ENCODE measurements at regions not wholly inside any gene's neighbourhood (a gene's known extent, or its start where the extent isn't known, plus 50 kb on each side); places are given as distances from the start of the nearest gene placed in this dataset.
"Not testable (repeated sequence)": the region's sequence is repeated elsewhere in the genome, so short reads cannot be mapped to it uniquely, and the experiment has no call there.

DNA sequence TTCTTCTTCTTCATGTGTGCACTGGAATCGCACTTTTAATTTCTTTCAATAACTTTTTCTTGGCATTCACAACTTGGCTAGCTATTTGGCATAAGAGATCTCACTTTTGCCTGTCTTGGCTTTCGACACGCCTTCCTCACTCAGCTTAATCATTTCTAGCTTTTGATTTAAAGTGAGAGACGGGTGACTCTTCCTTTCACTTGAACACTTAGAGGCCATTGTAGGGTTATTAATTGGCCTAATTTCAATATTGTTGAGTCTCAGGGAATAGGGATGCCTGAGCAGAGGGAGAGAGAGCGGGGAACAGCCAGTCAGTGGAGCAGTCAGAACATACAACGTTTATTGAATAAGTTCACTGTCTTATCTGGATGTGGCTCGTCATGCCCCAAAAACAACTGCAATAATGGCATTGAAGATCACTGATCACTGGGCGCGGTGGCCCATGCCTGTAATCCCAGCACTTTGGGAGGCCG, 200.3 kb downstream of the SEC14L1 start:
- no peak for DNase-seq (ENCODE audit: low spot score)

DNA sequence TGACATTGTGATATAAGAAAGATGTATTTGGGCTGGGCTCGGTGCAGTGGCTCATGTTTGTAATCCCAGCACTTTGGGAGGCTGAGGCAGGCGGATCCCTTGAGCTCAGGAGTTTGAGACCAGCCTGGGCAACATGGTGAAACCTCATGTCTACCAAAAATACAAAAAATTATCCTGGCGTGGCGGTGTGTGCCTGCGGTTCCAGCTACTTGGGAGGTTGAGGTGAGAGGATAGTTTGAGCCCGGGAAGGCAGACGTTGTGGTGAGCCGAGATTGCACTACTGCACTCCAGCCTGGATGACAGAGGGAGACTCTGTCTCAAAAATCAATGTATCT, 201.9 kb downstream of the SEC14L1 start:
- not testable (repeated sequence) for DNase-seq (ENCODE audit: low spot score)

DNA sequence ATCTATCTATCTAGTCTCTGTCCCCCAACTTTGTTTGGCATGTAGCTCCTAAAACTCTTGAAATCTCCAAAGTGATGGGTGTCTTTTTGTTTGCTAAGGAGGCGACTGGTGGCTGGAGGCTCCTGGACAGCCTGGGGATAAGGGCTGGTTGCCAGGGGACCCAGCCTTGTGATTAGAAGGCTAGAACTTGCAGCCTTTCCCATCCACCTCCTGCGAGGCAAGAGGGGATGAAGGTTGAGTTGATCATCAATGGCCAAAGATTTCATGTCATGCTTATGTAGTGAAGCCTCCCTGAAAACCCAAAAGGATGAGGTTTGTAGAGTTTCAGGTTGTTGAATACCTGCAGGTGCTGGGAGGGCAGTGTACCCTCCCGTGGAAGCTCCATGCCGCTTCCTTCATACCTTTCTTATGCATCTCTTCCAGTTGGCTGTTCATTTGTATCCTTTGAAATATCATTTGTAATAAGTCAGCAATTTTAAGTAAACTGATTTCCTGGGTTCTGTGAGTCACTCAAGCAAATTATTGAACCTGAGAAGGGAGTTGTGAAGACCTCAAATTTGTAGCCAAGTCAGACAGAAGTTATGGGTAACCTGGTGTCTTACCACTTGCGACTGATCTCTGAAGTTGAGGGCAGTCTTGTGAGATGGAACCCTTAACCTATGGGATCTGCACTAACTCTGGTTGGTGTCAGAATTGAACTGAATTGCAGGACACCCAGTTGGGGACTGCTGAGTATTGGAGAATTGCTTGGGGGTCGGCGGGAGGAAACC, 202.4 kb downstream of the SEC14L1 start:
- DNase-seq (ENCODE audit: low spot score): no peak

DNA sequence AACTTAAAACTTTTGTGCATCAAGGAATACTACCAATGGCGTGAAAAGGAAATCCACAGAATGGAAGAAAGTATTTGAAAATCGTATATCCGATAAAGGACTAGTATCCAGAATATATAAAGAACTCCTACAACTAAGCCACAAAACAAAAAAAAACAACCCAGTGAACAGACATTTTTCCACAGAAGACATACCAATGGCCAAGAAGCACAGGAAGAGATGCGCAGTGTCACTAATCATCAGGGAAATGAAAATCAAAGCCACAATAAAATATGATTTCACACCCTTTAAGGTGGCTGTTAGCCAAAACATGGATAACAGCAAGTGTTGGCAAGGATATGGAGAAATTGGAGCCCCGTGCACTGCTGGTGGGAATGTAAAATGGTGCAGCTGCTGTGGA, 203.3 kb downstream of the SEC14L1 start:
- DNase-seq (ENCODE audit: low spot score): no peak

DNA sequence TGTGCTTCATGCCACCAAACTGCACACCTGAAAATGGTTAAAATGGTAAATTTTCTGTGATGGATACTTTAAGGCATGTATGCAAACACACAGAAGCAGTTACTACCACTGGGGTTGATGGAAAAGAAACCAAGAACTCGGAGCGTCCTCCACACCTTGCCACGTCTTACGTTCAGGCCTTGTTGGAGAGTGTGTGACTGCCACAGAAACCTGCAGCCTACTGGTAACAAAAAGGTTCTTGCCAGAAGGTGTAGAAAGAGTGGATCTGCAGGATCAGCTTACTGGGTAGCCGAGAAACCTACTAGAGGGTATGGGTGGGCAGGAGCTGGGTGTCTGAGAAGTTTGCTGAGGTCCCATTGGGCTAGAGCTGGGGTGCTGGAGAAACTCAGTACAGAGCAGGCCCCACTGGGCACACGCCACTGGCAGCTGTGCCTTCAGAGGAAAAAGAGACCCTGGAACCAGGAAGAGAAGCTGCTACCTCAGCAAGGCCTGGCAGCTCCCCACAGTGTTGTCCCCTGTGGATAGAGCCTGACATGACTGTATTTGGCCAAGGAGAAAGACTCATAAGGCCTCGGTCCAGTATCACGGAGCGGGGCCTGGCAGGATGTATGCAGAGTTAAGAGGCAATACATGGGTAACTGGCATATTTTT, 204.6 kb downstream of the SEC14L1 start:
- no peak for DNase-seq (ENCODE audit: low spot score)

DNA sequence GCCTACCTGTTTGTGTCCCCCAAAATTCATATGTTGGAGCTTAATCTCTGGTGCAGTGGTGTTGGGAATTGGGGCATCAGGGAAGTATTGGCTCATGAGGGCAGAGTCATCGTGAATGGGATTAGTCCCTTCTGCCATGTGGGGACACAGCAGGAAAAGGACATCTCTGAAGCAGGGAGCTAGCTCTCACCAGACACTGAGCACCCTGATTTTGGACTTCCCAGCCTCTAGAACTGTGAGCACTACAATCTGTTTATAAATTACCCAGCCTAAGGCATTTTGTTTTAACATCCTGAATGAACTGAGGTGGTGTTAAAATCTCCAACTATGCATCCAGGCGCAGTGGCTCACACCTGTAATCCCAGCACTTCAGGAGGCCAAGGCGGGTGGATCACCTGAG, 206.0 kb downstream of the SEC14L1 start:
- DNase-seq (ENCODE audit: low spot score): no peak

DNA sequence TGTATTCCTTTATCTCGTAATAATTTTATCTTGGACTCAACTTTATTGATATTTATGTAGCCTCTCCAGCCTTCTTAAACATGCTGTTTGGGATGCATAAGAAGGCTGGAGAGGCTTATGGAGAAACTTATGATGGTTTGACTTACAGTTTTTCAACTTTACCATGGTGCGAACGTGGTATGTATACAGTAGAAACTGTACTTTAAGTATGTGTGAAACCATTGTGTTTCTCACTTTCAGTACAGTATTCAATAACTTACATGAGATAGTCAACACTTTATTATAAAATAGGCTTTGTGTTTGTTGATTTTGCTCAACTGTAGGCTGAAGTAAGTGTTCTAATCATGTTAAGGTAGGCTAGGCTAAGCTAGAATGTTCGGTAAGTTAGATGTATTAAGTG, 206.8 kb downstream of the SEC14L1 start:
- DNase-seq (ENCODE audit: low spot score): no peak

DNA sequence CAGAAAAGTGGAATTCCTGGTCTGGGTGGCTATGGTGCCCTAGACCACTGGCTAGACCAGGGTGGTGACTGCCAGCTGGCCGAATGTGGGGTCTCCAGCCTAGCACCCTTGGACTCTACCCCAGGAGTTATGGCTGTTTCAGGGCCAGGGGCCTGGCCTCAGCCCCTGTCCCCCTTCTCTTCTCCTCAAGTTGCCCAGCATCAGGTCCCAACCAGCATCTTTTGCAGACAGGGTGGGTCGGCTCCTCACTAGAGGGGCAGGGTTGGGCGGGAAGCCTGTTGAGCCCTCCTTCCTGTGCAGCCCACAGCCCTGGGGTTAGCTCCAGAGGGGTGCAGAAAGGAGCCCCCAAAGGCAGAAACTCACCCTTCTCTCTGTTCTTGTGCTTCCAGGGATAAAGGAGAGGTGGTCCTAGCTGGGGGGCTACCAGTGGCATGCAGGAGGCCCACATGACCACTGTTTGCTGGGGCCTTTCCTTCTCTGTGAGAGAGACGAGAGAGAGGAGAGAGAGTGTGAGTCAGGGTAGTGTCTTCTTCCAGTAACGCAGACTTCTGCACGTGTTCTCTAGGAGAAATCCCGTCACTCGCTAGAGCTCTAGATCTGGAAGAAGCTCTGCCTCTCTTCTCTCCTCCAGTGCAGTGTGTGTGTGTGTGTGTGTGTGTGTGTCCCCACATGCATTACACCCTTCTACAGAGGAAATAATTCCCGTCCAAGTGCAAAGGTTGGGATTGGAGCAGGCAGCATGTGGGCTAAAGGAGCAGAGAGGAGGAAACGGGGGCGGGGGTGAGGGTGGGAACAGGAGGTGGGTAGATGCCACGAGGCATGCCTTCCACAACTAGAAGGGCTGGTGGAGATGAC, 209.4 kb downstream of the SEC14L1 start:
- no peak for DNase-seq (ENCODE audit: low spot score)

DNA sequence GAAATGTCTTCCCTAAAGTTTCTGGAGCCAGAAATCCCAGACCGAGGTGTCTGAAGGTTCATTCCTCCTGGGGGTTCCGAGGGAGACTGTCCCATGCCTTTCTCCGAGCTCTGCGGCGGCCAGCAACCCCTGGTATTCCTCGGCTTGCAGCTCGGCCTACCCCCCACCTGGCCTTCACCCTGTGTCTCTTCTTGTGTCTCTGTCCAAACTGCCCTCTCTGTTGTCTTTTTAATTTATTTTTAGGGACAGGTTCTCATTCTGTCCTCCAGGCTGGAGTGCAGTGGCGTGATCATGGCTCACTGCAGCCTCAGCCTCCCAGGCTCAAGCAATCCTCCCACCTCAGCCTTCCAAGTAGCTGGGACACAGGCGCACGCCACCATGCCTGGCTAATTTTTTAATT, 211.7 kb downstream of the SEC14L1 start:
- DNase-seq (ENCODE audit: low spot score): no peak

DNA sequence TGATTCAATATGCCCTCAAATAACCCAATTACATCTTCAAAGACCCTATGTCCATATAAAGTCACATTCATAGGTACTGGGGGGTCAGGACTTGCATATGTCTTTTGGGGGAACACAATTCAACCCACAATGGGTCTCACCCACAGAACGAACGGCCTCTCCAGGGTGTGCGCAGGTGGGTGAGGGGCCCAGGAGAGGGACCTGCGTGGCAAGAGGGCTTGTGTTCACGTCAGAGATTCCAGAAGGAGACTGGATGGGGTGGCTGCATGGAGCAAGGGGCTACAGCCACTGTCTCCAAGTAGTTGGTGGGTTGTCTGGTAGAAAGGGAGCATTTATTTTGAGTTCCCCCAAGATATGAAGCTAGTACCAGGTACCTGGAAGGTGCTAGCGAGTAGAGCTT, 212.2 kb downstream of the SEC14L1 start:
- no peak for DNase-seq (ENCODE audit: low spot score)

DNA sequence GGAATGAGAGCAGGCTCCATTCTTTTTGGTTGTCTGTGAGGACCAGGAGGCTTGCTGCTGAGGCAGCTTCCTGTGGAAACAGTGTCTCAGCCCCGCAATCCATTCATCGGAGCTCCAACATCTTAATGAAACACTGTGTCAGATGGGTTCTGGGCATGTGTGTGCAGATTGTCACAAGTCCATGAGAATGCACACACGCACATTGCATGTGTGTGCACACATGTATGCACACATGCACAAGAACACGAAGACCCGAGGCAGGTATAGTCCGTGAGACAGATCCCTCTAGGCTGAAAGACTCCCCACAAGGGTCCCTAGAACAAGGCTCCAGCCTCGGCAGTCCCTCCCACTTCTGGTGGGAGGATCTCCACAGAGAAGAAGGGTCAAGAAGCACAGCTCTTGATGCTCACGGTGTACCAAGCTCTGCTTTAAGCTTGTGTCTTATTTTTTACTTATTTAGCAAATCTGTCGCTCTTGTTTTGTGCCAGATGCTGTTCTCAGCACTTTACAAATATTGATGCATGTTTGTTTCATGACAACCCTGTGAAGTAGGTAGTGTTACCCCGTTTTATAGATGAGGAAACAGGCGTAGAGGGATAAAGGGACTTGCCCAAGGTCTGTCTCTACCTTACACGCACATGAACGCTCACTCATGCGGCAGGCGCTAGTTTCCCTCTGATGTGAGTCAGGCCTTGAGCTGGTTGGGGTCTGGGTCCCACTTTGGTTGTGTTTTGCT, 213.1 kb downstream of the SEC14L1 start:
- DNase-seq (ENCODE audit: low spot score): no peak

DNA sequence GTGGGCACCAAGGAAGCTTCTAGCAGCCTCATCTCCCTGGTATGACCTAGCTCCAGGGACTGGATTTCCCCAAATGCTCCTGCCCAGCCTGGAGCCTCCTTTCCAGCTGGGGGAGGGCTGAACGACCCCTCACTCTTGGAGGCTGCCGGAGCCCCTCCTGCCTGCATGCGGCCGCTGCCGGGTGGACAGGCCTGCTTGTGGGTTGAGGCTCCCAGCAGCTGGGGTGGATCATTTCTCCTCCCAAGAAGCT, 213.6 kb downstream of the SEC14L1 start:
- no peak for DNase-seq (ENCODE audit: low spot score)

DNA sequence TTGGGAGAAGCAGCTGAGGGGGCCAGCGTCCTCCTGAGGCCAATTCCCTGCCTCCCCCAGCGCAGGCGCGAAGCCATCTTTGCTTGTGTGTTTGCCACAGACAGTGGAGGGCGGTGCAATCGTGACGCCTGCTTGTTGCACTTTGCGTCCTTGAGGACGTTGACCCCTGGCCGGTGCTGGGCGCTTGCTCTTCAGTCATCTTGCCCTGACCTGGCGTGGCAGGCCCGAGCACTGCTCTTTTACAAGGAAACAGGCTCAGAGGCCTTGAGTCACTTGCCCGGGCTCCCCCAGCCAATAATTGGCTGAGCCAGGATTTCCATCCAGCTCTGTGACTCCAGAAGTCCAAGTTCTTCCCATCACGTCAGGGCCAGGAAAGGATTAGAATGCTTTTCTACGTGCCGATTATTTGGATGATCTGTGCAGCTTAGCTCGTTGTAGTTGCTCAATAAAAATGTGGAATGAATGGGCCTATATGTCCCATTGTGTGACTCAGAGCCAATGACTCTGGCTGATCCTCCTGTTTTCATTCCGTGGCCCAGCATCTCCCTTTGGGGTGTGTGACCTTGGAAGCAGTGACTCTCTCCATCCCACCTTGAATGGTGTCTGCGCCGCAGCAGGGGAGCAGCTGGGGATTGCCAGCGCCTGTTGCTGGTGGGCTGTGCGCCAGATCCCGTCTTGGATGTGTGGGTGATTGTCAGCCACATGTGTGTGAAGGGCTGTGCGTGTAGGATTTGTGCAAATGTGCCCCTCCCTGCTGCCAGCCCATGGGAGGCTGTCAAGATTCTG, 214.1 kb downstream of the SEC14L1 start:
- no peak for DNase-seq (ENCODE audit: low spot score)

DNA sequence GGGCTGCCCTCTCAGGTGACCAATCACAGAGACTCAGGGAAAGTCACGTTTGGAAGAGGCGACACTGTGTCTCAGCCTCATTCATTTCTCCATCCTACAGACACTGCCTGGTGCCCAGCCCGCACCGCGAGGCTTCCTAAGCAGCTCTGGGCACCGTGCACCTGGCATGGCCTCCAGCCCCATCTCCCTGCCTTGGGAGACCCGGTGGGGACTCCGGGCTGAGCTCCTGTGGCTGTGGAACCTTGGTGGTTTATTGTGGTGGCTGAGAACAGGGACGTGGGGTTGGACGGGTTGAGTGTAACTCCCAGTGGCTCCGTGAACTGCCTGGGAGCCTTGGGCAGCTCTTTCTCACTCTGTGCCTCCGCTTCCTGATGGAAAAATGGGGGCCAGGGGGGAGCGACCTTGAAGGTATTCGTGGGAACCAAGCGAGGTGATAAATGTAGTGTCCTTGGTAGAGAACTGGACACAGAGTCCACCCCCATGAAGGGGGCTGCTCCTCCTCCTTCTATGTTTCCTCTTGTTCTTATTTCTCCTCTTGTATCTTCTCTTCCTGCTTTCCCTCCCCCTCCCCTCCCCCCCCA, 215.4 kb downstream of the SEC14L1 start:
- no peak for DNase-seq (ENCODE audit: low spot score)

DNA sequence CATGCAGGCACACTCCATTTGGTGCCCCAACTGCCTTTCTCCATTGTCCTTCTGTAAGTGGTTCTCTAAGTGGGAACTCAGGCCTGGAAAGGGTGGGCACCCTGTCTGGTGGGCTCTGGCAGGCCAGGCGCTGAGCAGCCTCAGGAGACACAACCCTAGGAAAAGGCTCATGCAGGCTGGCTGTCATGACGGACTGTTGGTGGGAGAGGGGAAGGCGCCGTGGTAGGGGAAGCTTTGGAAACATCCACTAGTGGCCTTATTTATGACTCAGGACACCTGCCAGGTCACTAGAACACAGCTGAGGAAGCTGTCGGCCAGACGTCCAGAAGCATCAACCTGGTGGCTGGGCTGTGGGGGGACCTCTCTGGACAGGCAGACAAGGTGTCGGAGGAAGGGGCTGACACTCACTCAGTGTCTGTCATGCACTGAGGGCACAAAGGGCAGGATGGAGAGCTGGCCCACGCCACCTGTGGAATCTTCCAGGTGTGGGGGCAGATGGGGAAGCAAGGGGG, 216.0 kb downstream of the SEC14L1 start:
- DNase-seq (ENCODE audit: low spot score): peak; percentile 46

DNA sequence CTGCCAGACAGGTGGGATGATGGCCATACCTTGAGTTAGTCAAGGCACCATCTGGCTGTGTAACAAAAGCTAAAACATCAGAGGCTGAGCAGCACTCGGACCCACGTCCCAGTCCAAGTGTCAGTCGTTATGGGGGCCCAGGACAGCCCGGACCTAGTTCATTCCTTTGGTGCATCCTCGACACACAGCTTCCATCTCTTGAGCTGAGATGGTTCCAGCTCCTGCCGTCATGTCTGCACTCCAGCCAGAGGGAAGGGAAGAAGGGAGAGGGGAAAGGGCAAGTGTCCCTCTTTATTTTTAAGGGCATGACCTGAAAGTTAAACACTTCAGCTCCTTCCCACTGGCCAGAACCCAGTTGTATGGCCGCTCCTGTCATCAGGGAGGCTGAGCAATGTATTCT, 218.0 kb downstream of the SEC14L1 start:
- no peak for DNase-seq (ENCODE audit: low spot score)

DNA sequence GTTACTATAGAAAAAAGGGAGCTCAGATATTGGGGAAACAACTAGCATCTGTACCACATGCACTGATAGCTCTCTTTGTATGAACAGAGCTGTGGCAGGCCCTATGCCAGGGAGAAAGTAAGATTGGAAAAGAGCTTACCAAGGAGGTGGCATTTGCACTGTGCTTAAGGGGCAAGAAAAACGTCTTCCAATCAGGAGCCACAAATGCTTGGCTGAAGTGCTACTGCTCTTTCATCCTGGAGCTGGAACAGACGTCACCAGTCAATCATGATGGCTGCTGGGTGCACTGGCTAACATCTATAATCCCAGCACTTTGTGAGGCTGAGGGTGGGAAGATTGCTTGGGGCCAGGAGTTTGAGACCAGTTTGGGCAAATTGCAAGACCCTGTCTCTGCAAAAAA, 218.5 kb downstream of the SEC14L1 start:
- no peak for DNase-seq (ENCODE audit: low spot score)

DNA sequence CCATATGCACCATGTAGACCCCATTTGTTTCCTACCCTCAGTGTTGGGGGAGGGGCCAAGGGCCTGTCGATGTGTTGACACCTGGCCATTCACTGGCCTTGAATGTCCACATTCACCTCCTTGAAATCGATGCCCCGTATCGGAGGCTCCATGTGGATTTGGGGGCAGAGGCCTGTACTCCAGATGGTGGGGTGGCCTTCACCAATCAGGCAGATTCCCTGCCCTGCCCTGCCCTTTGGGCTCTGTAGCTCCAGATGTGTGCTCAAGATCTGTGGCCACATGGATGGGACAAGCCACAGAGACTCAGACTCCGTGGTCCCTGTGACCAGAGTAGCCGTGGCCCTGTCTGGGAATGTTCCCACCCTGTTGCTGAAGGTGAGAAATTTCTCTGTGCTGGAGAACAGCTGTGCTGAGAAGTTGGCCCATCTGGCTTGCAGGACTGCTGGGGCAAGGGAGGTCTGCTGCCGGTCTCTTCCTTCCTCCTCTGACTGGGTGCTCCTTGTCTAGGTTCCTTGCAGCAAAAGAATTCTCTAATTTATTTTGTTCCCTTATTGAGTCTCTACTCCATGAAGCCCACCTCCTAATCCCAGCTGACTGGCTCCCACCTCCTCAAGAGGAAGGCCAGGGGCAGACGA, 221.3 kb downstream of the SEC14L1 start:
- DNase-seq (ENCODE audit: low spot score): no peak

DNA sequence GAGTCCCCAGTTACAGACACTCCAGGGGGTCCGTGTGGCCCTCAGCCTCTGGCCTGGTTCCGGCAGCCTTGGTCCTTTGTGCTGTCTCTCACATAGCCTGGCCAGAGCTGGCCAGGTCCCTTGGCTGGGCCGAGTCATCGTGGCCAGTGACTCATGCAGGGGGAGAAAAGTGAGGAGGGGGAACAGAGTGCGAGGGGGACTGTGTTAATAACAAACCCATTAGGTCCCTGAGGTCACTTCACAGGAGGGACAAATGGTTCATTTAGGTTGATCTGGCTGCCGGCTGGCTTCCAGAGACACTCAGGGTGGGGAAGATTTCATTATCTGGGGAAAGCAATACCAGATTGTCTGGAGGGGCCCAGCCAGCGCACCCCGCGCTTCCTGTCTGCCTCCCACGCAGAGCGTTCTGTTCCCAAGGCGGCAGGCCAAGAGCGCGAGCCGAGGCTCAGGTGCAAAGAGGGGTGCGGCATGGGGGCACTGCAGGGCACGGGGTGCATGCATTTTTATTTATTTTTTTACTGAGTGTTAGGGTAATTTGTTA, 223.1 kb downstream of the SEC14L1 start:
- no peak for DNase-seq (ENCODE audit: low spot score)

DNA sequence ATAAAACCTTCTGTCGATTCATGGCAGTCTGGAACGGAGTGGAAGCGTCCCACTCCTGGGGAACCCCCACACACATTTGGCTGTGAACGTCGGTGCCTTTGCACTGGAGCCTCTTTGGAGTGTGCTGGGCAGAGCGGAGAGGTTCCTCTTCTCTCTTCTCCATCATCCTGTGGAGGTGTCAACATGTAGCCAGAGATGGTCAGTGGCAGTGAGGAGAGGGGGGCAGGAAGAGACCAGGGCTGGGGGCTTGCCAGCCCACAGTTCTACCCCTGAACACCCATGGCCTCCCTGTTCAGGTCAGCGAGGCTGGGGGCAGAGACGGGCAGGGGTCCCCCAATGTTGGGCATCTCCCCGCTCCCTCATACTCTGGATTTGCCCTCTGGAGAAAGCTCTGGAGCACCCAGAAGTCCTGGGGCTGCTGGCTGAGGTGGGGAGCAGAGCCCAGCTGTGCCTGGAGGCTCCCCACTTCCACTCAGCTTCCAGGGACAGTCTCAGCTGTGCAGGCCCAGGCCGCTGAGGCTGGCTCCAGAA, 223.7 kb downstream of the SEC14L1 start:
- DNase-seq (ENCODE audit: low spot score): no peak

All from HuH-7 (cell line).